HG02763 (cell line): ENCODE measurements at regions not wholly inside any gene's neighbourhood (a gene's known extent, or its start where the extent isn't known, plus 50 kb on each side); places are given as distances from the start of the nearest gene placed in this dataset.
"Not testable (repeated sequence)": the region's sequence is repeated elsewhere in the genome, so short reads cannot be mapped to it uniquely, and the experiment has no call there.

ENCODE experiments used
- ATAC-seq: cut with Tn5 transposase; IDR thresholded peaks from one replicate; pipeline ENCODE4 v1.9.1; 2021; ENCODE audit warnings: mild to moderate bottlenecking, moderate library complexity; ENCODE audit not compliant: unreplicated experiment

GRCh38 chr14:66008631-66009030, 477.5 kb upstream of the CCDC196 start:
- no peak for ATAC-seq

GRCh38 chr14:66009089-66009488, 477.1 kb upstream of the CCDC196 start:
- ATAC-seq = no peak

GRCh38 chr14:66010695-66011094, 475.5 kb upstream of the CCDC196 start:
- no peak for ATAC-seq

- ATAC-seq = no peak
Measured at GRCh38 chr14:66011855-66012254, 474.3 kb upstream of the CCDC196 start.

GRCh38 chr14:66013607-66014006, 472.6 kb upstream of the CCDC196 start:
- not testable (repeated sequence) for ATAC-seq

- no peak for ATAC-seq
Measured at GRCh38 chr14:66015071-66015780, 470.9 kb upstream of the CCDC196 start.

- no peak for ATAC-seq
Measured at GRCh38 chr14:66017927-66018326, 468.2 kb upstream of the CCDC196 start.

- no peak for ATAC-seq
Measured at GRCh38 chr14:66022526-66022925, 463.6 kb upstream of the CCDC196 start.

- ATAC-seq = no peak
Measured at GRCh38 chr14:66025779-66026178, 460.4 kb upstream of the CCDC196 start.

GRCh38 chr14:66031981-66032380, 454.2 kb upstream of the CCDC196 start:
- ATAC-seq = not testable (repeated sequence)

- no peak for ATAC-seq
Measured at GRCh38 chr14:66032800-66033199, 453.4 kb upstream of the CCDC196 start.

- no peak for ATAC-seq
Measured at GRCh38 chr14:66036547-66036946, 449.6 kb upstream of the CCDC196 start.

- no peak for ATAC-seq
Measured at GRCh38 chr14:66037361-66037760, 448.8 kb upstream of the CCDC196 start.

GRCh38 chr14:66038212-66038611, 448.0 kb upstream of the CCDC196 start:
- no peak for ATAC-seq

- ATAC-seq = no peak
Measured at GRCh38 chr14:66038618-66039017, 447.6 kb upstream of the CCDC196 start.

GRCh38 chr14:66039495-66039894, 446.7 kb upstream of the CCDC196 start:
- ATAC-seq = no peak

GRCh38 chr14:66041582-66041981, 444.6 kb upstream of the CCDC196 start:
- no peak for ATAC-seq

GRCh38 chr14:66043921-66044320, 442.2 kb upstream of the CCDC196 start:
- no peak for ATAC-seq

GRCh38 chr14:66045572-66046021, 440.6 kb upstream of the CCDC196 start:
- no peak for ATAC-seq

- no peak for ATAC-seq
Measured at GRCh38 chr14:66046035-66046434, 440.1 kb upstream of the CCDC196 start.

GRCh38 chr14:66046591-66046990, 439.6 kb upstream of the CCDC196 start:
- no peak for ATAC-seq

- no peak for ATAC-seq
Measured at GRCh38 chr14:66056268-66056907, 429.8 kb upstream of the CCDC196 start.
